Naive thymus-derived CD4-positive, alpha-beta T cell (primary cell): ENCODE measurements at regions not wholly inside any gene's neighbourhood (a gene's known extent, or its start where the extent isn't known, plus 50 kb on each side); places are given as distances from the start of the nearest gene placed in this dataset.

Experiments
- ATAC-seq: fragments of 150-1000 bp; cut with Tn5 transposase; 2 replicates; pipeline ENCODE4 v1.10.0; 2021; ENCODE audit warnings: mild to moderate bottlenecking, moderate library complexity
- CTCF ChIA-PET: fragments of 350-600 bp; sonication (Branson Sonifier 250); formaldehyde crosslinking; loops from one replicate; lab custom pipeline; 2021; ENCODE audit warnings: antibody characterized with exemption; lab: Charles Lee
- POLR2A ChIA-PET: fragments of 350-600 bp; sonication (Branson Sonifier 250); formaldehyde crosslinking; loops from one replicate; lab custom pipeline; 2021; ENCODE audit warnings: antibody characterized with exemption, inconsistent platforms; lab: Charles Lee
- DNase-seq, 9 donors: peaks; one replicate each; pipeline versions ENCODE4 v3.0.0 to v3.0.0-alpha.2; 2020 to 2022; ENCODE audit warnings: mixed read lengths in 1 of 9
- H3K27ac ChIP-seq: one replicate; pipeline ENCODE4 v1.7.0; 2013; ENCODE audit warnings: mild to moderate bottlenecking, low read depth, low read length, moderate library complexity
- H3K27me3 ChIP-seq, 2 donors: one replicate each; pipeline ENCODE4 v1.7.0; 2013; ENCODE audit warnings: low read length in 2 of 2, mild to moderate bottlenecking in 2 of 2, moderate library complexity in 2 of 2; ENCODE audit not compliant: control insufficient read depth in 2 of 2, insufficient read depth in 2 of 2
- H3K36me3 ChIP-seq, 3 experiments: 1 replicate in 2 of 3; 2 replicates in 1 of 3; pipeline ENCODE4 v1.7.0; 2013; ENCODE audit warnings: low read length in 3 of 3, mild to moderate bottlenecking in 3 of 3, moderate library complexity in 1 of 3; ENCODE audit not compliant: insufficient read depth in 3 of 3, control insufficient read depth in 2 of 3
- H3K4me1 ChIP-seq, 2 donors: one replicate each; pipeline ENCODE4 v1.7.0; 2013; ENCODE audit warnings: low read length in 2 of 2, mild to moderate bottlenecking in 2 of 2, moderate library complexity in 1 of 2; ENCODE audit not compliant: control insufficient read depth in 2 of 2, insufficient read depth in 2 of 2
- H3K4me3 ChIP-seq: 2 replicates; pipeline ENCODE4 v1.7.0; 2013; ENCODE audit warnings: mild to moderate bottlenecking, low read length
- H3K9me3 ChIP-seq, 3 experiments: 1 replicate in 2 of 3; 2 replicates in 1 of 3; pipeline ENCODE4 v1.7.0; 2013; ENCODE audit warnings: low read length in 3 of 3; ENCODE audit not compliant: control insufficient read depth in 2 of 3
- H3K27ac Mint-ChIP-seq, 9 donors: one replicate each; pipeline ENCODE4 v1.8.0; 2020 to 2022; ENCODE audit warnings: mixed read lengths in 9 of 9, mild to moderate bottlenecking in 8 of 9, moderate library complexity in 5 of 9, inconsistent platforms in 2 of 9
- H3K27me3 Mint-ChIP-seq, 5 donors: one replicate each; pipeline ENCODE4 v1.8.0; 2021 to 2022; ENCODE audit warnings: mixed read lengths in 5 of 5, mild to moderate bottlenecking in 1 of 5
- H3K36me3 Mint-ChIP-seq, 5 donors: one replicate each; pipeline ENCODE4 v1.8.0; 2020 to 2022; ENCODE audit warnings: mixed read lengths in 5 of 5, mild to moderate bottlenecking in 3 of 5, inconsistent platforms in 1 of 5
- H3K4me1 Mint-ChIP-seq, 7 donors: one replicate each; pipeline ENCODE4 v1.8.0; 2020 to 2022; ENCODE audit warnings: mixed read lengths in 7 of 7, mild to moderate bottlenecking in 3 of 7, inconsistent platforms in 1 of 7
- H3K4me3 Mint-ChIP-seq, 10 donors: one replicate each; pipeline ENCODE4 v1.8.0; 2020 to 2022; ENCODE audit warnings: mild to moderate bottlenecking in 10 of 10, mixed read lengths in 10 of 10, moderate library complexity in 6 of 10, inconsistent platforms in 2 of 10
- H3K9me3 Mint-ChIP-seq, 11 donors: one replicate each; pipeline ENCODE4 v1.8.0; 2020 to 2022; ENCODE audit warnings: mixed read lengths in 11 of 11, mild to moderate bottlenecking in 4 of 11, inconsistent platforms in 1 of 11, moderate library complexity in 1 of 11
- intact Hi-C, 2 donors: fragments of 100-400 bp; cut with micrococcal nuclease; formaldehyde crosslinking; loops; one replicate each; pipeline ENCODE4 v1.15.1; 2023

DNA sequence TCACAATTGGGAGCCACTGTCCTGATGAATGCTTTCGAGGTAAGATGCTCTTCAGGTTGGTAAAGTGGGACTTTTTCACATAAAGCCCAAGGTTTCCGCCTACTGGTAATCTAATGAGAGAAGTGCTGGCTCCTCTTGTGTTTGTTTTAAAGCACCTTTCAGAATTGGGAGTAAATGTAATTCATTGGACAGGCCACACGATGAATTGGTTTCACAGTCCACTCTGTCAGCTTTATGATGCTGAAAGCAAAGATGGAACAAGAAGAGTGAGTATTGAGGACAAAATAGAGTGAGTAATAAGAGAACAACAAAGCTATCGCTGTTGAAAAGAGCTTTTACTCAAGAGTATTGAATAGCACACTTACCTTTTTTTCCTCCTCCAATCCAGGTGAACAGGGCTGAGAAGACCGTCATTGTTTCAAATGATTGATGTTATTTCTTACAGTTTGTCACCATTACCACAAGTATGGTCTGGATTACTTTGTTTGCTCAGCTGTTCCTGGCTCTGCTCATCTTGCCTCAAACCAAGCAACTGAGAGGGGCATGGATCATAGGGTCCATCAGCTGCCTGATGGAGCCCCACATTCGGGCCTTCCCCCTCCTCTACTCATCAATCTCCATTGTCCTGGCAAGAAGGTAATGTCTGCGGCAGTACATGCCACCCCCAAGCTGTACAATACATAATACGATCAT, 136.1 kb upstream of the CNTN4 start:
- DNase-seq = no peak
- Histone ChIP-seq H3K36me3 (no peaks in the 10 kb centered on the region), H3K27me3 (no peaks in the 10 kb centered on the region), H3K4me1 (no peaks in the 10 kb centered on the region), H3K4me3 (no peak overlapping the region), H3K27ac (no peak overlapping the region), H3K9me3 (no peaks in the 10 kb centered on the region)
- intact Hi-C loops = no loop called here
- ChIA-PET POLR2A (no interaction called here), CTCF (no interaction called here)
- no peak overlapping the region for H3K4me3 Mint-ChIP-seq
- ATAC-seq = no peak
- H3K27me3 Mint-ChIP-seq = peaks cover 0 to 3% (median 0%) of the 10 kb centered on the region in 5 donors
- no peaks in the 10 kb centered on the region for H3K4me1 Mint-ChIP-seq
- peaks cover 0 to 5% (median 0%) of the 10 kb centered on the region in 5 donors for H3K36me3 Mint-ChIP-seq
- no peak overlapping the region for H3K27ac Mint-ChIP-seq
- H3K9me3 Mint-ChIP-seq = peaks cover 0 to 11% (median 5%) of the 10 kb centered on the region in 11 donors

DNA sequence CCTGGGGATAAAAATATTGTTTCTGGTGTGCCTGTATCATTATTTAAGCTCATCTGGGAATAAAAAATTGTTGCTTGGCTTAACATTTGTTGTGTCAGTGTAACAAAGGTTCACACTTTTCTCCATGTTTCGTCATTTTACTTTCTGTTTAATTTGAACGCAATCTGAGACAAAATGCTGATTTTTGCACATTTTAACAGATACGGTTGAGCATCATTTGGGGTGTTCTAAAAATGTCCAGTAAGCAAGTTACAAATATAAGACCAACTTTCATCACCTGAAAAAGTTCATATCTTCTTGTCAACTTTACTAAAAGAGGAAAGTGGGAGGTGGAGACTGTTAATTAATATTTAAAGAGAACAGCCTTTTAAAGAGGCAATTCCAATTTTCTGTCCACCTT, 134.8 kb upstream of the CNTN4 start:
- no peak overlapping the region for H3K4me3 ChIP-seq
- peaks cover 0 to 3% (median 0%) of the 10 kb centered on the region in 5 donors for H3K27me3 Mint-ChIP-seq

DNA sequence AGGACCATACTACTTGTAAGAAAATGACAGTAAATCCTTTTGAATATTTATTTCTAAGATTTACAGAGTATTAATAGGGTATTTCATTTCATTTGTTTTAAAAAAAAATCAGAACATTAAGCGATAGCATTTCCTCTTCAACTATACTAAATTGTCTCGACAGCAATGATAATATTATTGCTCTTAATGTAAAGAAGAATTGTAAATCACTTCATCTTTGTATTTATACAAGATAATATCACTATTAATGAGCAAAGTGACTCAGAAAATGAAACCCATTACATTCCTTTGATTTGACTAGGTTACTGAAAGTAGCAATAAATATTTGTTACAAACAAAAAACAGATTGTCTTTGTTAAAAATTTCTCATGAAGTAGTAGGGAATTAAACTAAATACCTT, 131.1 kb upstream of the CNTN4 start:
- intact Hi-C loops = no loop called here
- Mint-ChIP-seq H3K4me3 (no peak overlapping the region), H3K36me3 (no peaks in the 10 kb centered on the region), H3K27me3 (peaks cover 0 to 3% (median 0%) of the 10 kb centered on the region in 5 donors), H3K4me1 (no peaks in the 10 kb centered on the region), H3K27ac (no peak overlapping the region), H3K9me3 (peaks cover 0 to 6% (median 0%) of the 10 kb centered on the region in 11 donors)
- Histone ChIP-seq H3K27ac (no peak overlapping the region), H3K27me3 (no peaks in the 10 kb centered on the region), H3K36me3 (no peaks in the 10 kb centered on the region), H3K4me1 (no peaks in the 10 kb centered on the region), H3K4me3 (no peak overlapping the region), H3K9me3 (no peaks in the 10 kb centered on the region)
- DNase-seq (no peak), ATAC-seq (no peak)
- POLR2A ChIA-PET = no interaction called here
- CTCF ChIA-PET = no interaction called here

More for the DNA sequence above, 134.8 kb upstream of the CNTN4 start:
- ATAC-seq = no peak
- H3K4me3 Mint-ChIP-seq = no peak overlapping the region
- Histone ChIP-seq H3K9me3 (no peaks in the 10 kb centered on the region), H3K36me3 (no peaks in the 10 kb centered on the region), H3K4me1 (no peaks in the 10 kb centered on the region), H3K27ac (no peak overlapping the region), H3K27me3 (no peaks in the 10 kb centered on the region)
- H3K9me3 Mint-ChIP-seq = peaks cover 0 to 6% (median 2%) of the 10 kb centered on the region in 11 donors
- ChIA-PET POLR2A (no interaction called here), CTCF (no interaction called here)
- intact Hi-C loops = no loop called here
- peaks cover 0 to 1% (median 0%) of the 10 kb centered on the region in 5 donors for H3K36me3 Mint-ChIP-seq
- H3K4me1 Mint-ChIP-seq = no peaks in the 10 kb centered on the region
- no peak for DNase-seq
- no peak overlapping the region for H3K27ac Mint-ChIP-seq

DNA sequence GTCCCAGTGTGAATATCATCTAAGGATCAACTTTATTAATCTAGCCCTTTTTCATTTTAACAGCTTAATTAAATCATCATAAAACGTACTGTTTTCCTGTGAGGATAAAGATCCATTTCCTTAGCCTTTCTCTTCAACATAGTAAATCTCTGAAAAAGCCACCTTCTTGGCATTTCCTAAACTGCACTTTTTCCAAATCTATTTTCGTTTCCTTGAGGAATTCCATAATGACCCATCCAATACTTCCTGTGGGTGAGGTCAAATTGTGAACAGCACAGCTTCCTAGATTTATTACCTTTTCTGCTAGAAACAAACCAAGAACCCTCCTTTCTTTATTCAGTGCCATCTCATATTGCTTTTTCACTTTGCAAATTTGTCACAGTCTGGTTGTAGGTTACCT, 129.4 kb upstream of the CNTN4 start:
- Mint-ChIP-seq H3K27ac (no peak overlapping the region), H3K4me1 (no peaks in the 10 kb centered on the region), H3K27me3 (peaks cover 0 to 3% (median 0%) of the 10 kb centered on the region in 5 donors), H3K36me3 (no peaks in the 10 kb centered on the region), H3K4me3 (no peak overlapping the region), H3K9me3 (peaks cover 0 to 9% (median 1%) of the 10 kb centered on the region in 11 donors)
- no peak overlapping the region for H3K27ac ChIP-seq
- no peaks in the 10 kb centered on the region for H3K27me3 ChIP-seq
- ATAC-seq = no peak
- no peak overlapping the region for H3K4me3 ChIP-seq
- ChIA-PET CTCF (no interaction called here), POLR2A (no interaction called here)
- no peak for DNase-seq
- no peaks in the 10 kb centered on the region for H3K9me3 ChIP-seq
- no peaks in the 10 kb centered on the region for H3K36me3 ChIP-seq
- no peaks in the 10 kb centered on the region for H3K4me1 ChIP-seq
- intact Hi-C loops = no loop called here

DNA sequence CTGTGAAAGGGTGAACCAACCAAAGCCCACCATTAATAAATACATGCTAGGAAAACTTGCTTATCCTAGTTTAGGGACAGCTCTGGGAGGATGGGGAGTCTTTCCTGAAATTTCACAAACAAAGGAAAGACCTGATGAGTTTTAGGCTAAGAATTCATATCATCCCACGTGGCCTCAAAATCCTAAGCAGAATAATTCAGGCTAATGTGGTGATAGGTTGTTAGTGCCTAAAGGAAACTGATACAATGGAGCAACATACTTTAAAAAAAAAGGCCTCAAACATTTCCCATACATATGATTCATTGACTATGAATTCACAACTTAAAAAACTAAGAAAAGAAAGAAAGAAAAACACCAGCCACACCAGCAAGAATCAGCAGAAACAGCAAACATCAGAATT, 126.9 kb upstream of the CNTN4 start:
- H3K9me3 ChIP-seq = no peaks in the 10 kb centered on the region
- H3K27me3 Mint-ChIP-seq = no peaks in the 10 kb centered on the region

DNA sequence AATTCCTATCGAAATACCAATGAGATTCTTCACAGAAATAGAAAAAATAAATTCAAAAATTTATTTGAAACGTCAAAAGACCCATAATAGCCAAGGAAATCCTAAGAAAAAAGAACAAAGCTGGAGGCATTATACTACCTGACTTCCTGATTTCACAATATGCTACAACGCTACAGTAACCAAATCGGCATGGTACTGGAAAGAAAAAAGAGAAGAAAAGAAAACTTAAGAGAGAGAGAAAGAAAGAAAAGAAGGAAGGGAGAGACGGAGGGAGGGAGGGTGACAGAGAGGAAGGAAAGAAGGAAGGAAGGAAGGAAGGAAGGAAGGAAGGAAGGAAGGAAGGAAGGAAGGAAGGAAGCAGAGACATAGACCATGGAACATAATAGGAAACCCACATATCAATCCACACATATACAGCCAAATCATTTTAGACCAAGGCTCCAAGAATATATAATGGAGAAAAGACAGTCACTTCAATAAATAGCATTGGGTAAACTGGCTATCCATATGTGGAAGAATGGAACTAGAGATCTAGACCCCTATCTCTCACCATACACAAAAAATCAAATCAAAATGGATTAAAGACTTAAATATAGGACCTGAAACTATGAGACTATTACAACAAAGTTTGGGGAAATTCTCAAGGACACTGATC, 118.6 kb upstream of the CNTN4 start:
- Mint-ChIP-seq H3K9me3 (peaks cover 0 to 20% (median 8%) of the 10 kb centered on the region in 11 donors), H3K27ac (no peak overlapping the region), H3K4me3 (no peak overlapping the region), H3K36me3 (no peaks in the 10 kb centered on the region), H3K27me3 (no peaks in the 10 kb centered on the region), H3K4me1 (no peaks in the 10 kb centered on the region)
- ATAC-seq = no peak
- intact Hi-C loops = no loop called here
- ChIA-PET CTCF (no interaction called here), POLR2A (no interaction called here)
- Histone ChIP-seq H3K27ac (no peak overlapping the region), H3K4me3 (no peak overlapping the region), H3K9me3 (no peaks in the 10 kb centered on the region), H3K4me1 (no peaks in the 10 kb centered on the region), H3K36me3 (no peaks in the 10 kb centered on the region), H3K27me3 (no peaks in the 10 kb centered on the region)
- no peak for DNase-seq

More for the DNA sequence above, 126.9 kb upstream of the CNTN4 start:
- no peak overlapping the region for H3K4me3 Mint-ChIP-seq
- no peak overlapping the region for H3K27ac Mint-ChIP-seq
- H3K4me3 ChIP-seq = no peak overlapping the region
- ChIA-PET POLR2A (no interaction called here), CTCF (no interaction called here)
- H3K27me3 ChIP-seq = no peaks in the 10 kb centered on the region
- ATAC-seq = no peak
- peaks cover 3 to 27% (median 7%) of the 10 kb centered on the region in 11 donors for H3K9me3 Mint-ChIP-seq
- no peaks in the 10 kb centered on the region for H3K36me3 ChIP-seq
- no peak overlapping the region for H3K27ac ChIP-seq
- H3K4me1 Mint-ChIP-seq = no peaks in the 10 kb centered on the region
- intact Hi-C loops = no loop called here
- DNase-seq = no peak
- no peaks in the 10 kb centered on the region for H3K4me1 ChIP-seq
- no peaks in the 10 kb centered on the region for H3K36me3 Mint-ChIP-seq

DNA sequence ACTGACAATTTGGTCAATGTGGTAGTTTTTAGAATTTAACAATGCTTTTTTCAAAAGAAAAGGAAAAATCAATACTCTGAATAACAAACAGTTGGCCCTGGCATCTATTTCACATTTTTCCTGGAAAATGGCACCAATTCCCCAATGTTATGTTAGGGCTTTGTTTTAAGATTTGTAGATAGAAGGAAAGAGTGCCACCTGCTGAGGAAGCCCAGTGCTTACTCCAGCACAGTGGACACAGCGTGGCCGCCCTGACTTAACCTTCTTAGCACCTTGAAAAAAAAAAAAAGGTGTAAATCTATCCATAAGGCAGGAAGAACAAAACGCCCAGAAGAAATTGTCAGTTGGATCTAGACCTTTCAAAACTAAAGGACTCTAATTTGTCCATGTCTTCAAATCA, 110.7 kb upstream of the CNTN4 start:
- CTCF ChIA-PET = no interaction called here
- Mint-ChIP-seq H3K36me3 (no peaks in the 10 kb centered on the region), H3K27me3 (no peaks in the 10 kb centered on the region), H3K4me1 (no peaks in the 10 kb centered on the region), H3K4me3 (no peak overlapping the region), H3K27ac (no peak overlapping the region), H3K9me3 (peaks cover 0 to 5% (median 0%) of the 10 kb centered on the region in 11 donors)
- intact Hi-C loops = no loop called here
- POLR2A ChIA-PET = no interaction called here
- Histone ChIP-seq H3K36me3 (no peaks in the 10 kb centered on the region), H3K9me3 (no peaks in the 10 kb centered on the region), H3K27me3 (no peaks in the 10 kb centered on the region), H3K27ac (no peak overlapping the region), H3K4me3 (no peak overlapping the region), H3K4me1 (no peaks in the 10 kb centered on the region)
- ATAC-seq = no peak
- DNase-seq = no peak
